GM21737 (cell line): ENCODE measurements at regions not wholly inside any gene's neighbourhood (a gene's known extent, or its start where the extent isn't known, plus 50 kb on each side); places are given as distances from the start of the nearest gene placed in this dataset.
"Not testable (repeated sequence)": the region's sequence is repeated elsewhere in the genome, so short reads cannot be mapped to it uniquely, and the experiment has no call there.

Source experiments
- ATAC-seq: cut with Tn5 transposase; IDR thresholded peaks from one replicate; pipeline ENCODE4 v1.9.1; 2021; ENCODE audit warnings: mild to moderate bottlenecking, moderate library complexity; ENCODE audit not compliant: unreplicated experiment

- ATAC-seq: no peak
Measured at GRCh38 chr11:42669248-42669976, 642.4 kb upstream of the API5 start.

GRCh38 chr11:42674436-42674835 is 637.4 kb upstream of the API5 start:
- no peak for ATAC-seq

- no peak for ATAC-seq
Measured at GRCh38 chr11:42707541-42707940, 604.3 kb upstream of the API5 start.

GRCh38 chr11:42709216-42709615 is 602.6 kb upstream of the API5 start:
- ATAC-seq: no peak

GRCh38 chr11:42713279-42713678 is 598.5 kb upstream of the API5 start:
- no peak for ATAC-seq

- ATAC-seq: no peak
Measured at GRCh38 chr11:42713753-42714152, 598.0 kb upstream of the API5 start.

GRCh38 chr11:42720716-42721563 is 590.9 kb upstream of the API5 start:
- no peak for ATAC-seq

- no peak for ATAC-seq
Measured at GRCh38 chr11:42727879-42728278, 583.9 kb upstream of the API5 start.

- ATAC-seq: no peak
Measured at GRCh38 chr11:42762348-42762747, 549.4 kb upstream of the API5 start.

- no peak for ATAC-seq
Measured at GRCh38 chr11:42764936-42765335, 546.9 kb upstream of the API5 start.

GRCh38 chr11:42768576-42768975 is 543.2 kb upstream of the API5 start:
- ATAC-seq: no peak

- ATAC-seq: no peak
Measured at GRCh38 chr11:42770444-42771065, 541.2 kb upstream of the API5 start.

- ATAC-seq: no peak
Measured at GRCh38 chr11:42772886-42773285, 538.9 kb upstream of the API5 start.

GRCh38 chr11:42773729-42774128 is 538.1 kb upstream of the API5 start:
- ATAC-seq: no peak

GRCh38 chr11:42774567-42774966 is 537.2 kb upstream of the API5 start:
- ATAC-seq: no peak

GRCh38 chr11:42777776-42778175 is 534.0 kb upstream of the API5 start:
- ATAC-seq: no peak

- ATAC-seq: no peak
Measured at GRCh38 chr11:42778193-42778592, 533.6 kb upstream of the API5 start.

GRCh38 chr11:42779555-42779954 is 532.2 kb upstream of the API5 start:
- ATAC-seq: no peak

- ATAC-seq: no peak
Measured at GRCh38 chr11:42786981-42787380, 524.8 kb upstream of the API5 start.

GRCh38 chr11:42795483-42795882 is 516.3 kb upstream of the API5 start:
- ATAC-seq: not testable (repeated sequence)

- no peak for ATAC-seq
Measured at GRCh38 chr11:42800041-42800440, 511.8 kb upstream of the API5 start.
